Skeletal muscle satellite cell (primary cell): ENCODE measurements at regions not wholly inside any gene's neighbourhood (a gene's known extent, or its start where the extent isn't known, plus 50 kb on each side); places are given as distances from the start of the nearest gene placed in this dataset.
"Not testable (repeated sequence)": the region's sequence is repeated elsewhere in the genome, so short reads cannot be mapped to it uniquely, and the experiment has no call there.

Experiments
- H3K27me3 ChIP-seq: 2 replicates; pipeline ENCODE4 v1.7.0; 2013; ENCODE audit warnings: low read length; ENCODE audit not compliant: control insufficient read depth, insufficient read depth
- H3K36me3 ChIP-seq: 2 replicates; pipeline ENCODE4 v1.7.0; 2013; ENCODE audit warnings: mild to moderate bottlenecking, control low read depth, low read length; ENCODE audit not compliant: insufficient read depth
- H3K4me1 ChIP-seq: 2 replicates; pipeline ENCODE4 v1.7.0; 2013; ENCODE audit warnings: low read length; ENCODE audit not compliant: control insufficient read depth, insufficient read depth
- H3K4me2 ChIP-seq: 2 replicates; pipeline ENCODE4 v1.7.0; 2013; ENCODE audit warnings: mild to moderate bottlenecking, low read length
- H3K4me3 ChIP-seq: 2 replicates; pipeline ENCODE4 v1.7.0; 2013; ENCODE audit warnings: low read length
- H3K9ac ChIP-seq: 2 replicates; pipeline ENCODE4 v1.7.0; 2013; ENCODE audit warnings: mild to moderate bottlenecking, low read depth, low read length, moderate library complexity
- H3K9me3 ChIP-seq: replicated peaks from 2 replicates; pipeline ENCODE4 v1.7.0; 2013; ENCODE audit warnings: mild to moderate bottlenecking, control low read depth, low read length

GRCh38 chr2:167733747-167734146, 513.6 kb downstream of the STK39 start:
- H3K27me3 ChIP-seq: no peaks in the 10 kb centered on the region
- peaks cover 15% of the 10 kb centered on the region for H3K4me1 ChIP-seq
- H3K4me3 ChIP-seq: no peak overlapping the region
- H3K4me2 ChIP-seq: no peak overlapping the region
- H3K9ac ChIP-seq: no peak overlapping the region
- H3K9me3 ChIP-seq: no peaks in the 10 kb centered on the region
- H3K36me3 ChIP-seq: no peaks in the 10 kb centered on the region

- no peaks in the 10 kb centered on the region for H3K27me3 ChIP-seq
- no peaks in the 10 kb centered on the region for H3K9me3 ChIP-seq
- H3K4me3 ChIP-seq: no peak overlapping the region
- no peak overlapping the region for H3K4me2 ChIP-seq
- peaks cover 15% of the 10 kb centered on the region for H3K4me1 ChIP-seq
- no peak overlapping the region for H3K9ac ChIP-seq
- no peaks in the 10 kb centered on the region for H3K36me3 ChIP-seq
Measured at GRCh38 chr2:167732326-167732725, 515.1 kb downstream of the STK39 start.

- Histone ChIP-seq H3K4me1 (peaks cover 15% of the 10 kb centered on the region), H3K4me2 (no peak overlapping the region), H3K9me3 (no peaks in the 10 kb centered on the region), H3K9ac (no peak overlapping the region), H3K36me3 (no peaks in the 10 kb centered on the region), H3K4me3 (no peak overlapping the region), H3K27me3 (no peaks in the 10 kb centered on the region)
Measured at GRCh38 chr2:167729911-167730310, 517.5 kb downstream of the STK39 start.

GRCh38 chr2:167726788-167727187, 520.6 kb downstream of the STK39 start:
- no peak overlapping the region for H3K9ac ChIP-seq
- no peaks in the 10 kb centered on the region for H3K36me3 ChIP-seq
- no peaks in the 10 kb centered on the region for H3K27me3 ChIP-seq
- H3K4me2 ChIP-seq: no peak overlapping the region
- H3K4me3 ChIP-seq: no peak overlapping the region
- H3K4me1 ChIP-seq: no peaks in the 10 kb centered on the region
- no peaks in the 10 kb centered on the region for H3K9me3 ChIP-seq

GRCh38 chr2:167721593-167721992, 525.8 kb downstream of the STK39 start:
- no peaks in the 10 kb centered on the region for H3K9me3 ChIP-seq
- no peak overlapping the region for H3K9ac ChIP-seq
- no peak overlapping the region for H3K4me3 ChIP-seq
- no peaks in the 10 kb centered on the region for H3K4me1 ChIP-seq
- H3K4me2 ChIP-seq: no peak overlapping the region
- no peaks in the 10 kb centered on the region for H3K27me3 ChIP-seq
- H3K36me3 ChIP-seq: no peaks in the 10 kb centered on the region

GRCh38 chr2:167719410-167719809, 528.0 kb downstream of the STK39 start:
- Histone ChIP-seq H3K27me3 (no peaks in the 10 kb centered on the region), H3K4me1 (no peaks in the 10 kb centered on the region), H3K9me3 (no peaks in the 10 kb centered on the region), H3K4me2 (no peak overlapping the region), H3K4me3 (no peak overlapping the region), H3K36me3 (no peaks in the 10 kb centered on the region), H3K9ac (no peak overlapping the region)

GRCh38 chr2:167718560-167718959, 528.8 kb downstream of the STK39 start:
- H3K36me3 ChIP-seq: no peaks in the 10 kb centered on the region
- H3K9ac ChIP-seq: no peak overlapping the region
- H3K4me2 ChIP-seq: no peak overlapping the region
- no peaks in the 10 kb centered on the region for H3K27me3 ChIP-seq
- no peaks in the 10 kb centered on the region for H3K9me3 ChIP-seq
- no peaks in the 10 kb centered on the region for H3K4me1 ChIP-seq
- no peak overlapping the region for H3K4me3 ChIP-seq

- no peaks in the 10 kb centered on the region for H3K36me3 ChIP-seq
- H3K27me3 ChIP-seq: no peaks in the 10 kb centered on the region
- no peak overlapping the region for H3K4me2 ChIP-seq
- H3K9ac ChIP-seq: no peak overlapping the region
- H3K9me3 ChIP-seq: no peaks in the 10 kb centered on the region
- H3K4me1 ChIP-seq: no peaks in the 10 kb centered on the region
- H3K4me3 ChIP-seq: no peak overlapping the region
Measured at GRCh38 chr2:167715932-167716331, 531.5 kb downstream of the STK39 start.

- not testable (repeated sequence) for H3K9me3 ChIP-seq, H3K4me2 ChIP-seq, H3K36me3 ChIP-seq, H3K9ac ChIP-seq, H3K4me3 ChIP-seq, H3K4me1 ChIP-seq, H3K27me3 ChIP-seq
Measured at GRCh38 chr2:167715498-167715897, 531.9 kb downstream of the STK39 start.

GRCh38 chr2:167712275-167712674, 535.1 kb downstream of the STK39 start:
- H3K9me3 ChIP-seq: no peaks in the 10 kb centered on the region
- H3K4me2 ChIP-seq: no peak overlapping the region
- no peaks in the 10 kb centered on the region for H3K27me3 ChIP-seq
- no peaks in the 10 kb centered on the region for H3K4me1 ChIP-seq
- no peak overlapping the region for H3K4me3 ChIP-seq
- no peaks in the 10 kb centered on the region for H3K36me3 ChIP-seq
- no peak overlapping the region for H3K9ac ChIP-seq

GRCh38 chr2:167708998-167709397, 538.4 kb downstream of the STK39 start:
- Histone ChIP-seq H3K4me2 (no peak overlapping the region), H3K36me3 (no peaks in the 10 kb centered on the region), H3K9me3 (no peaks in the 10 kb centered on the region), H3K9ac (no peak overlapping the region), H3K4me1 (no peaks in the 10 kb centered on the region), H3K4me3 (no peak overlapping the region), H3K27me3 (no peaks in the 10 kb centered on the region)

GRCh38 chr2:167706800-167707199, 540.6 kb downstream of the STK39 start:
- no peaks in the 10 kb centered on the region for H3K27me3 ChIP-seq
- no peak overlapping the region for H3K4me3 ChIP-seq
- no peak overlapping the region for H3K9ac ChIP-seq
- H3K4me1 ChIP-seq: no peaks in the 10 kb centered on the region
- H3K4me2 ChIP-seq: no peak overlapping the region
- H3K36me3 ChIP-seq: no peaks in the 10 kb centered on the region
- no peaks in the 10 kb centered on the region for H3K9me3 ChIP-seq
